Jurkat, Clone E6-1 (cell line): ENCODE measurements at regions not wholly inside any gene's neighbourhood (a gene's known extent, or its start where the extent isn't known, plus 50 kb on each side); places are given as distances from the start of the nearest gene placed in this dataset.

ENCODE experiments used
- DNase-seq: peaks from one replicate; pipeline ENCODE4 v3.0.0-alpha.2; 2011; ENCODE audit warnings: low read depth, low spot score
- H3K4me3 ChIP-seq: 2 replicates; pipeline ENCODE4 v1.5.1; 2011; ENCODE audit warnings: mild to moderate bottlenecking, low read length, control low read depth, moderate library complexity

- DNase-seq = peak; percentile 37
- H3K4me3 ChIP-seq = no peak overlapping the region
These were observed 173.0 kb upstream of the DAPK1 start for GRCh38 chr9:87324613-87325194.

GRCh38 chr9:87327575-87328125, 170.0 kb upstream of the DAPK1 start:
- DNase-seq = no peak
- H3K4me3 ChIP-seq = no peak overlapping the region

- H3K4me3 ChIP-seq = no peak overlapping the region
- DNase-seq = no peak
These were observed 163.9 kb upstream of the DAPK1 start for GRCh38 chr9:87333802-87334201.

- DNase-seq = no peak
- no peak overlapping the region for H3K4me3 ChIP-seq
These were observed 163.3 kb upstream of the DAPK1 start for GRCh38 chr9:87334366-87334765.

- DNase-seq = peak; percentile 20
These were observed 161.3 kb upstream of the DAPK1 start for GRCh38 chr9:87336407-87336806.

GRCh38 chr9:87336914-87337333, 160.7 kb upstream of the DAPK1 start:
- H3K4me3 ChIP-seq = no peak overlapping the region
- DNase-seq = peak; percentile 49

More at GRCh38 chr9:87336407-87336806, 161.3 kb upstream of the DAPK1 start:
- no peak overlapping the region for H3K4me3 ChIP-seq

GRCh38 chr9:87337335-87338087, 160.2 kb upstream of the DAPK1 start:
- no peak for DNase-seq
- no peak overlapping the region for H3K4me3 ChIP-seq

- no peak for DNase-seq
- H3K4me3 ChIP-seq = no peak overlapping the region
These were observed 159.3 kb upstream of the DAPK1 start for GRCh38 chr9:87338088-87338989.

- no peak for DNase-seq
- no peak overlapping the region for H3K4me3 ChIP-seq
These were observed 157.3 kb upstream of the DAPK1 start for GRCh38 chr9:87340391-87340790.

- no peak for DNase-seq
- H3K4me3 ChIP-seq = no peak overlapping the region
These were observed 154.9 kb upstream of the DAPK1 start for GRCh38 chr9:87342743-87343142.

GRCh38 chr9:87343816-87344430, 153.7 kb upstream of the DAPK1 start:
- DNase-seq = no peak
- H3K4me3 ChIP-seq = no peak overlapping the region

- no peak for DNase-seq
- no peak overlapping the region for H3K4me3 ChIP-seq
These were observed 151.5 kb upstream of the DAPK1 start for GRCh38 chr9:87346061-87346665.

- no peak for DNase-seq
- H3K4me3 ChIP-seq = no peak overlapping the region
These were observed 146.8 kb upstream of the DAPK1 start for GRCh38 chr9:87350915-87351314.

- no peak overlapping the region for H3K4me3 ChIP-seq
- DNase-seq = no peak
These were observed 144.4 kb upstream of the DAPK1 start for GRCh38 chr9:87353301-87353700.

GRCh38 chr9:87354147-87354546, 143.5 kb upstream of the DAPK1 start:
- no peak overlapping the region for H3K4me3 ChIP-seq
- no peak for DNase-seq

GRCh38 chr9:87357600-87357999, 140.1 kb upstream of the DAPK1 start:
- no peak overlapping the region for H3K4me3 ChIP-seq
- DNase-seq = no peak

GRCh38 chr9:87359264-87359663, 138.4 kb upstream of the DAPK1 start:
- H3K4me3 ChIP-seq = no peak overlapping the region
- no peak for DNase-seq

GRCh38 chr9:87359958-87360601, 137.6 kb upstream of the DAPK1 start:
- DNase-seq = no peak

More at GRCh38 chr9:87359958-87360601, 137.6 kb upstream of the DAPK1 start:
- no peak overlapping the region for H3K4me3 ChIP-seq
